Activated naive CD8-positive, alpha-beta T cell treated with anti-CD3 and anti-CD28 coated beads, Interleukin-2, amount 10 ng/mL, durations not matched to agents 7 days and 5 days (primary cell): ENCODE measurements at regions not wholly inside any gene's neighbourhood (a gene's known extent, or its start where the extent isn't known, plus 50 kb on each side); places are given as distances from the start of the nearest gene placed in this dataset.

ENCODE experiments used
- ATAC-seq: fragments of 150-1000 bp; cut with Tn5 transposase; one replicate; pipeline ENCODE4 v1.10.0; 2021; ENCODE audit warnings: low read depth, moderate library complexity
- POLR2A ChIA-PET: fragments of 350-600 bp; sonication (Branson Sonifier 250); formaldehyde crosslinking; loops from one replicate; lab custom pipeline; 2021; ENCODE audit warnings: antibody characterized with exemption; lab: Charles Lee
- DNase-seq: peaks from one replicate; pipeline ENCODE4 v3.0.0; 2021
- H3K27ac Mint-ChIP-seq: one replicate; pipeline ENCODE4 v1.8.0; 2022; ENCODE audit warnings: mild to moderate bottlenecking, mixed read lengths
- H3K27me3 Mint-ChIP-seq: one replicate; pipeline ENCODE4 v1.8.0; 2022; ENCODE audit warnings: mild to moderate bottlenecking, moderate library complexity, mixed read lengths
- H3K36me3 Mint-ChIP-seq: one replicate; pipeline ENCODE4 v1.8.0; 2021; ENCODE audit warnings: mild to moderate bottlenecking, mixed read lengths
- H3K4me1 Mint-ChIP-seq: one replicate; pipeline ENCODE4 v1.8.0; 2021; ENCODE audit warnings: mixed read lengths
- H3K4me3 Mint-ChIP-seq: one replicate; pipeline ENCODE4 v1.8.0; 2022; ENCODE audit warnings: mild to moderate bottlenecking, moderate library complexity, mixed read lengths
- H3K9me3 Mint-ChIP-seq: one replicate; pipeline ENCODE4 v1.8.0; 2021; ENCODE audit warnings: mixed read lengths

DNA sequence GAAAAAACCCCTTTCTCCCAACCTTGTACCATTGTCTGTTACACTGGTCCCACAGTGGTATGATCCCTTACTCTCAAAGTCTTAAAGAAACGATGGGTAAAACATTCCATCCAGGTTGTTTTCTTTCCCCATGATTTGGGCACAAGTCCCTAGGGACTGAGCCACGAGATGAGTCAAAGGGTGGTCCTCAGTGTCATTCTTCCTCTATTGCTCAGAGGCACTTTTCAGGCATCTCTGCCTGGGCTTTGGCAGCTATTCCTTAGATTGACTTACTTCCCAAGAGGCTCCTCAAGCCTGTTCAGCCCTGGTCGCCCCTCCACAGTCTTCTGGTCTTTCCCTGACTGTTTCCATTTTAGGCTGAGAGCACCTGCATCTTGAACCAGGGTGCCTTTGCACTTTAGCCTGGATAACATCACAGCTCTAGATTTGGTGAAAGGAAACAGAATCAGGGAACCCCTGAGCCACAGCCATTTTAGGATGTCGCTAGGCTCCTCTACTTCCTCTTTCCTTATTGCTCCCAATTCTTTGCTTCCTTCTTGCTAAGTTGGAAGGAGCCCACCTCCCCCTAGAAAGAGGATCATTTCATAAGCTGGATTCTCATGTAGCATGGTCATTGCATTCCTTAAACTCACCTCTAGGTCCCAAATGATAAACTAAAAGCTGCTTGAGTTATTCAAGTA, 131.0 kb upstream of the TPRG1 start:
- Mint-ChIP-seq H3K4me1 (peaks cover 33% of the 10 kb centered on the region), H3K36me3 (no peaks in the 10 kb centered on the region), H3K4me3 (no peak overlapping the region), H3K27me3 (no peaks in the 10 kb centered on the region), H3K9me3 (no peaks in the 10 kb centered on the region), H3K27ac (no peak overlapping the region)
- ATAC-seq (no peak), DNase-seq (no peak)
- POLR2A ChIA-PET: interaction anchor here (0.6 to 1.6 kb wide), 2 partner anchors 103 to 1302 kb away, joined by 4 to 8 read pairs; no protein-coding TSS in a partner anchor

- Mint-ChIP-seq H3K27me3 (no peaks in the 10 kb centered on the region), H3K9me3 (no peaks in the 10 kb centered on the region), H3K36me3 (no peaks in the 10 kb centered on the region), H3K27ac (no peak overlapping the region), H3K4me1 (peaks cover 34% of the 10 kb centered on the region), H3K4me3 (no peak overlapping the region)
- peak; percentile 97 for ATAC-seq
- POLR2A ChIA-PET: interaction anchor here (0.6 to 1.6 kb wide), 4 partner anchors 90 to 1303 kb away, joined by 3 to 8 read pairs (median 4); no protein-coding TSS in a partner anchor
- peak; percentile 63 for DNase-seq
Measured at GRCh38 chr3:189041482-189042090, 130.2 kb upstream of the TPRG1 start.

DNA sequence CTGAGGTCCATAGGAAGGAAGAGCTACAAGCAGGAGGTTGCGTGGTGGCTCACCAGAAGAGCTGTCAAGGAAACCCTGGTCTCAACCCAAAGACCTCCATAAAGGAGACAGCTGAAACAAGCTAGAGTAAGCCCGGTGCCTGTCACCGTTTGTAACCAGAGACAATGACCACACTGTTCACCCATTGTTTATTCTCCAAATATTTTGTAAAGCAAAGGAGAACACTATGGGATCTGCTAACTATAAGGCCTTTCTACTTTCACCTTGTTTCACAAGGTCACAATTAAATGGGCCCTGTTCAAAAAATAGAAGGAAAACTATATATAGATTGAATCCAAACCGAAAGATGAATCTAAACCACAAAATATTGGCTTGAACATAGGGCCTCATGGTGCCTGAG, 128.9 kb upstream of the TPRG1 start:
- no peak overlapping the region for H3K27ac Mint-ChIP-seq
- POLR2A ChIA-PET: interaction anchor here (1.4 to 1.6 kb wide), 2 partner anchors 89 to 1304 kb away, joined by 5 to 8 read pairs; no protein-coding TSS in a partner anchor
- no peak for ATAC-seq

GRCh38 chr3:189049458-189050236, 122.1 kb upstream of the TPRG1 start:
- peak overlapping the region; percentile 62 for H3K4me3 Mint-ChIP-seq
- peaks cover 12% of the 10 kb centered on the region for H3K36me3 Mint-ChIP-seq
- H3K9me3 Mint-ChIP-seq: peaks cover 8% of the 10 kb centered on the region
- no peaks in the 10 kb centered on the region for H3K27me3 Mint-ChIP-seq
- DNase-seq (no peak), ATAC-seq (peak; percentile 67)
- POLR2A ChIA-PET: no interaction called here
- H3K27ac Mint-ChIP-seq: peak overlapping the region; percentile 83
- peaks cover 17% of the 10 kb centered on the region for H3K4me1 Mint-ChIP-seq

More for the DNA sequence above, 128.9 kb upstream of the TPRG1 start:
- DNase-seq: no peak
- Mint-ChIP-seq H3K36me3 (no peaks in the 10 kb centered on the region), H3K9me3 (no peaks in the 10 kb centered on the region), H3K4me3 (no peak overlapping the region), H3K27me3 (no peaks in the 10 kb centered on the region), H3K4me1 (peaks cover 34% of the 10 kb centered on the region)

- no peak for DNase-seq
- Mint-ChIP-seq H3K27ac (no peak overlapping the region), H3K4me1 (peaks cover 14% of the 10 kb centered on the region), H3K9me3 (peaks cover 8% of the 10 kb centered on the region), H3K4me3 (no peak overlapping the region), H3K36me3 (peaks cover 12% of the 10 kb centered on the region), H3K27me3 (no peaks in the 10 kb centered on the region)
- ATAC-seq: no peak
- POLR2A ChIA-PET: no interaction called here
Measured at GRCh38 chr3:189053322-189053721, 118.4 kb upstream of the TPRG1 start.

- Mint-ChIP-seq H3K27ac (no peak overlapping the region), H3K9me3 (peaks cover 8% of the 10 kb centered on the region), H3K27me3 (peaks cover 4% of the 10 kb centered on the region), H3K4me3 (no peak overlapping the region), H3K4me1 (no peaks in the 10 kb centered on the region), H3K36me3 (peaks cover 2% of the 10 kb centered on the region)
- DNase-seq: no peak
- POLR2A ChIA-PET: no interaction called here
- ATAC-seq: no peak
Measured at GRCh38 chr3:189056646-189057335, 115.0 kb upstream of the TPRG1 start.

DNA sequence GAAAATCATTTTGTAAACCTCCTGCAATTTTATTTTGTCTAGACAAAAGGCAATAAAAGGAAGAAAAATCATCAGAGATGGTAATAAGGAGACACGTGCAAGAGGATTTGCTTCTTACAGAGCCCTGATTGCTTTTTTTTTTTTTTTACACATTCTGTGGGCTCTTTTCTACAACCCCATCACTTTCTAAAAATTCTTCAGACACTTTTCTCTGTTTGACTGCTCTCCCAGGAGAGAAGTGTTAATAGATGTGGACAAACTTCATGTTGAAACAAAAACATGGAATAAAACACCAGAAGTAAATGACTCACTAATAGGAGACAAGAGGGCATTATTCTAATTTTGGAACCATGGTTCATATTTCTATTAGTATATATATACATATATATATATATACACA, 114.4 kb upstream of the TPRG1 start:
- H3K4me1 Mint-ChIP-seq: no peaks in the 10 kb centered on the region
- no peak for ATAC-seq
- H3K36me3 Mint-ChIP-seq: peaks cover 2% of the 10 kb centered on the region
- H3K9me3 Mint-ChIP-seq: peaks cover 12% of the 10 kb centered on the region
- no peak overlapping the region for H3K27ac Mint-ChIP-seq
- peaks cover 7% of the 10 kb centered on the region for H3K27me3 Mint-ChIP-seq
- no peak for DNase-seq
- POLR2A ChIA-PET: no interaction called here
- no peak overlapping the region for H3K4me3 Mint-ChIP-seq

DNA sequence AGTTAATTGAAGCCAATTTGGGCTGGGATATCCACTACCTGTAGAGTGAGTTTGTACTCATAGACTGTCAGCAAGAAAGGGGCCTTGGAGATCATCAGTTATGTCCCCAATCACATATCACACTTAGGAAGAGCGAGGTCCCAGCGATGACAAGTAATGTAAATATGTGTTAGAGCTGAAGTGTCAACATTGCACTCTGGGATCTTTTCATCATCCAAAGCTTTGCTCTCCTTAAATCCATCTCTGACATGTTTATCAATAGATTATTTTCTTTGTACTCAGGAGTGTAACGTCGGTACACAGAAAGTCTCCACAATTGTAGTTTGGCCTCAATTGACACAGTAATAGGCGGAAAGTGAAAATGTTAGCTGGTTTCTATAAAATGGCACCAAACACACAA, 113.7 kb upstream of the TPRG1 start:
- peaks cover 2% of the 10 kb centered on the region for H3K36me3 Mint-ChIP-seq
- H3K27ac Mint-ChIP-seq: no peak overlapping the region
- peaks cover 14% of the 10 kb centered on the region for H3K9me3 Mint-ChIP-seq
- POLR2A ChIA-PET: no interaction called here
- no peak for DNase-seq
- no peak overlapping the region for H3K4me3 Mint-ChIP-seq
- ATAC-seq: no peak
- peaks cover 7% of the 10 kb centered on the region for H3K27me3 Mint-ChIP-seq
- H3K4me1 Mint-ChIP-seq: no peaks in the 10 kb centered on the region

DNA sequence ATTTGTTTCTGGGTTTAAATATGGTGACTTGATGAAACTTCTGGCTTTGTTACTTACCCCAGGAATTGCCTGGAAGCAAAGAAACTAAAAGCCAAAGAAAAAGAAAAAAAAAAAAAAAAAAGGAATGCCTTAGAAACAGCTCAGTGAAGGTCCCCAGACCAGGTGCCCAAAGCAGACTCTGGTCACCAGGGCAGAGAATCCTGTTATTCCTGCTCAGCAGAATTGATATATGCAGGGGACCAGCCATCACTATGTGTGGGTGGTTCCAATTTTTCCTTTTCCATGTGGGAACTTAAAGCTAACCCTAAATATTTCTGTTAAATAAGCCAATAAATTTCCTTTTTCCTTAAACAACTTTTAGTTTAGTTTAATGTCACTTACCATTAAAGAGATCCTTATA, 100.8 kb upstream of the TPRG1 start:
- POLR2A ChIA-PET: no interaction called here
- Mint-ChIP-seq H3K27me3 (peaks cover 7% of the 10 kb centered on the region), H3K4me3 (no peak overlapping the region), H3K27ac (no peak overlapping the region), H3K36me3 (no peaks in the 10 kb centered on the region), H3K9me3 (peaks cover 7% of the 10 kb centered on the region), H3K4me1 (peaks cover 4% of the 10 kb centered on the region)
- no peak for DNase-seq
- ATAC-seq: no peak

DNA sequence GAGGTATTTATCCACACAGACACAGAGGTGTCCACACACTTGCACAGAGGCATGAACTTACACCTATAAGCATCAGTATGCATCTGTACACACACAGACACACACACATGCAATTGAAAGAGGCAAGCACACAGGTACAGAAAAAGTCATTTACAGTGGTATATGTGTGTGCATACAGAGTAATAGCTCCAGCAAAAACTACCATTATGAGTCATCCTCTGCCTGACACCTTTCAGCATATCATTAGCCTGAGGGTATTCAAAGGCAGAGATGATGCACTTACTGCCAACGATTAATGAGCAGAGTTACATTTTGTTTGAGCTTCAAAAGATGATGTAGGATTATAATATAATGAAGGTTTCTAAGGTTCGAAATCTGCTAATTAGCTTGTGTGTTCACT, 100.3 kb upstream of the TPRG1 start:
- no peaks in the 10 kb centered on the region for H3K36me3 Mint-ChIP-seq
- peaks cover 4% of the 10 kb centered on the region for H3K4me1 Mint-ChIP-seq
- H3K9me3 Mint-ChIP-seq: peaks cover 7% of the 10 kb centered on the region
- POLR2A ChIA-PET: no interaction called here
- no peak overlapping the region for H3K4me3 Mint-ChIP-seq
- DNase-seq (no peak), ATAC-seq (peak; percentile 78)
- peaks cover 6% of the 10 kb centered on the region for H3K27me3 Mint-ChIP-seq
- H3K27ac Mint-ChIP-seq: no peak overlapping the region

DNA sequence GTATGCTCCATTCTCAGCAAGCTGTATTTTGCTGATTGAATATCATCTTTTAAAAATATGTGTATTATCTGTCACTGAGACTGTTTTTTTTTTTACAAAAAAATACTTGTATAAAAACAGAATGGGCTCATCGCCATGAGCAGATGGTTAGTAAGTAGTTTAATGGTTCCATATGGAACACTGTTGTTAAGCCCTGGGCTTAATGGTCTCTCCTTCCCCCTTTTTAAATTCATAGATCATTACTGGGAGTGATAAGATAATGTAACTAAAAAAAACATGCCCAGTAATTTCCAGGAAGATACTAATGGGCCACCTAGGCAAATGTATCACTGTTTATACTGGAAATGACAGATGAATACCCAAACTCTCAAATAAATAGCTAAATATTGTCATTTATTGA, 95.3 kb upstream of the TPRG1 start:
- no peaks in the 10 kb centered on the region for H3K9me3 Mint-ChIP-seq
- DNase-seq: no peak
- POLR2A ChIA-PET: no interaction called here
- ATAC-seq: no peak
- H3K4me3 Mint-ChIP-seq: no peak overlapping the region
- H3K27ac Mint-ChIP-seq: no peak overlapping the region
- H3K4me1 Mint-ChIP-seq: peaks cover 1% of the 10 kb centered on the region
- no peaks in the 10 kb centered on the region for H3K36me3 Mint-ChIP-seq
- H3K27me3 Mint-ChIP-seq: no peaks in the 10 kb centered on the region

- no peaks in the 10 kb centered on the region for H3K4me1 Mint-ChIP-seq
- H3K27ac Mint-ChIP-seq: no peak overlapping the region
- ATAC-seq: no peak
- POLR2A ChIA-PET: no interaction called here
- no peak for DNase-seq
- H3K36me3 Mint-ChIP-seq: no peaks in the 10 kb centered on the region
- H3K9me3 Mint-ChIP-seq: no peaks in the 10 kb centered on the region
- H3K27me3 Mint-ChIP-seq: no peaks in the 10 kb centered on the region
- H3K4me3 Mint-ChIP-seq: no peak overlapping the region
Measured at GRCh38 chr3:189080745-189081144, 91.0 kb upstream of the TPRG1 start.
